CD4-positive, alpha-beta T cell (primary cell): ENCODE measurements at regions not wholly inside any gene's neighbourhood (a gene's known extent, or its start where the extent isn't known, plus 50 kb on each side); places are given as distances from the start of the nearest gene placed in this dataset.
"Not testable (repeated sequence)": the region's sequence is repeated elsewhere in the genome, so short reads cannot be mapped to it uniquely, and the experiment has no call there.

Experiments
- ATAC-seq: fragments of 200-7000 bp; cut with Tn5 transposase; one replicate; pipeline ENCODE4 v1.10.0; 2022; ENCODE audit warnings: mild to moderate bottlenecking; ENCODE audit not compliant: poor library complexity
- CTCF ChIA-PET: fragments of 350-600 bp; sonication (Branson Sonifier 250); formaldehyde crosslinking; loops from one replicate; lab custom pipeline; 2021; ENCODE audit warnings: antibody characterized with exemption, inconsistent platforms; lab: Charles Lee
- POLR2A ChIA-PET: fragments of 350-600 bp; sonication (Branson Sonifier 250); formaldehyde crosslinking; loops from one replicate; lab custom pipeline; 2021; ENCODE audit warnings: antibody characterized with exemption, inconsistent platforms; lab: Charles Lee
- DNase-seq, 14 experiments: peaks; one replicate each; pipeline ENCODE4 v3.0.0-alpha.2; 2013 to 2020; ENCODE audit warnings: mixed read lengths in 2 of 14
- H3K27ac ChIP-seq, 2 donors: one replicate each; pipeline versions ENCODE4 v1.5.1 to v1.7.0; 2013; ENCODE audit warnings: low read length in 2 of 2, low read depth in 1 of 2, mild to moderate bottlenecking in 1 of 2
- H3K27me3 ChIP-seq, 2 experiments: 1 replicate in 1 of 2; 2 replicates in 1 of 2; pipeline versions ENCODE4 v1.6.1 to v1.7.0; 2013; ENCODE audit warnings: low read length in 2 of 2, control low read depth in 1 of 2, mild to moderate bottlenecking in 1 of 2, moderate library complexity in 1 of 2; ENCODE audit not compliant: insufficient read depth in 2 of 2, control insufficient read depth in 1 of 2
- H3K36me3 ChIP-seq: one replicate; pipeline ENCODE4 v1.6.1; 2013; ENCODE audit warnings: low read length, control low read depth; ENCODE audit not compliant: insufficient read depth
- H3K4me1 ChIP-seq: one replicate; pipeline ENCODE4 v1.6.1; 2013; ENCODE audit warnings: low read length, control low read depth; ENCODE audit not compliant: insufficient read depth
- H3K4me3 ChIP-seq: one replicate; pipeline ENCODE4 v1.5.1; 2013; ENCODE audit warnings: mild to moderate bottlenecking, low read length, moderate library complexity
- H3K9me3 ChIP-seq, 2 experiments: 1 replicate in 1 of 2; 2 replicates in 1 of 2; pipeline versions ENCODE4 v1.6.1 to v1.7.0; 2013; ENCODE audit warnings: low read length in 2 of 2, mild to moderate bottlenecking in 2 of 2, control low read depth in 1 of 2, moderate library complexity in 1 of 2; ENCODE audit not compliant: control insufficient read depth in 1 of 2, insufficient read depth in 1 of 2
- H3K27ac Mint-ChIP-seq: one replicate; pipeline ENCODE4 v1.8.0; 2020; ENCODE audit warnings: mixed read lengths
- H3K27me3 Mint-ChIP-seq: one replicate; pipeline ENCODE4 v1.8.0; 2021; ENCODE audit warnings: mixed read lengths
- H3K36me3 Mint-ChIP-seq: one replicate; pipeline ENCODE4 v1.8.0; 2021; ENCODE audit warnings: low read depth, mixed read lengths
- H3K4me1 Mint-ChIP-seq: one replicate; pipeline ENCODE4 v1.8.0; 2021; ENCODE audit warnings: low read depth, mixed read lengths
- H3K4me3 Mint-ChIP-seq: one replicate; pipeline ENCODE4 v1.8.0; 2020; ENCODE audit warnings: mild to moderate bottlenecking, mixed read lengths
- H3K9me3 Mint-ChIP-seq: one replicate; pipeline ENCODE4 v1.8.0; 2020; ENCODE audit warnings: mixed read lengths
- intact Hi-C, 2 experiments: fragments of 100-400 bp; cut with DNase I in 1 of 2; cut with micrococcal nuclease in 1 of 2; formaldehyde crosslinking; loops; one replicate each; pipeline versions ENCODE4 v1.15.1 to v1.9.0; 2023 to 2025; cut with DNase I, micrococcal nuclease
- TF ChIP-seq, protein P1 (sequence below): fragments of 200-600 bp; IDR thresholded peaks from one replicate; pipeline ENCODE4 v1.8.0; 2022; ENCODE audit warnings: antibody characterized with exemption, mild to moderate bottlenecking

DNA sequence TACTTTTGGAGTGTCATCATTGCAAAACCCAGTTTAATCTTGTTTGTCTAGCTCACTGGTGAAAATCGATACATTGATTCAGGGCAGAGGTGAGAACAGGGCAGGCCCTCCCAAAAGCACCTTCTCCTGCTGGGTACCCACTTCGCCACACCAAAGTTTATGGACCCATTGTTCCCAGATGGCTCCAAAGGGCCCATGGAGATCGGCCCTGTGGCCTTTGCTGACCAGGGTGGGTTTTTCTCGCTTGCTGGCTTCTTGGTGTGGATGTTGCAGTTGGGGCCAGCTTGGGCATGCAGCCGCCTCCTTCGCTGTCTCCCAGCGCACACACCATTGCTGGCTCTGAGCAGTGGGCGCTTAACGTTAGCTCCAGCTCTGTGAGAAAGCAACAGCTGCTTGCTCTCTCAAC lies 178.1 kb upstream of the PDE10A start:
- DNase-seq (no peak), ATAC-seq (no peak)
- intact Hi-C loops = no loop called here
- TF ChIP-seq, protein P1, sequence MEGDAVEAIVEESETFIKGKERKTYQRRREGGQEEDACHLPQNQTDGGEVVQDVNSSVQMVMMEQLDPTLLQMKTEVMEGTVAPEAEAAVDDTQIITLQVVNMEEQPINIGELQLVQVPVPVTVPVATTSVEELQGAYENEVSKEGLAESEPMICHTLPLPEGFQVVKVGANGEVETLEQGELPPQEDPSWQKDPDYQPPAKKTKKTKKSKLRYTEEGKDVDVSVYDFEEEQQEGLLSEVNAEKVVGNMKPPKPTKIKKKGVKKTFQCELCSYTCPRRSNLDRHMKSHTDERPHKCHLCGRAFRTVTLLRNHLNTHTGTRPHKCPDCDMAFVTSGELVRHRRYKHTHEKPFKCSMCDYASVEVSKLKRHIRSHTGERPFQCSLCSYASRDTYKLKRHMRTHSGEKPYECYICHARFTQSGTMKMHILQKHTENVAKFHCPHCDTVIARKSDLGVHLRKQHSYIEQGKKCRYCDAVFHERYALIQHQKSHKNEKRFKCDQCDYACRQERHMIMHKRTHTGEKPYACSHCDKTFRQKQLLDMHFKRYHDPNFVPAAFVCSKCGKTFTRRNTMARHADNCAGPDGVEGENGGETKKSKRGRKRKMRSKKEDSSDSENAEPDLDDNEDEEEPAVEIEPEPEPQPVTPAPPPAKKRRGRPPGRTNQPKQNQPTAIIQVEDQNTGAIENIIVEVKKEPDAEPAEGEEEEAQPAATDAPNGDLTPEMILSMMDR = no peak
- H3K4me3 Mint-ChIP-seq = no peak overlapping the region
- no peak overlapping the region for H3K27ac Mint-ChIP-seq
- POLR2A ChIA-PET = no interaction called here
- H3K9me3 Mint-ChIP-seq = no peaks in the 10 kb centered on the region
- H3K36me3 Mint-ChIP-seq = no peaks in the 10 kb centered on the region
- H3K4me1 ChIP-seq = no peaks in the 10 kb centered on the region
- no peaks in the 10 kb centered on the region for H3K4me1 Mint-ChIP-seq
- no peaks in the 10 kb centered on the region for H3K36me3 ChIP-seq
- H3K9me3 ChIP-seq = peaks cover 0 to 11% of the 10 kb centered on the region in 2 experiments
- peaks cover 47% of the 10 kb centered on the region for H3K27me3 Mint-ChIP-seq
- H3K27ac ChIP-seq = no peak overlapping the region
- CTCF ChIA-PET = interaction anchor here (1.7 kb wide), 1 partner anchor 9 kb away, joined by 7 read pairs; no protein-coding TSS in a partner anchor
- H3K4me3 ChIP-seq = no peak overlapping the region
- peaks cover 25 to 27% of the 10 kb centered on the region in 2 experiments for H3K27me3 ChIP-seq

DNA sequence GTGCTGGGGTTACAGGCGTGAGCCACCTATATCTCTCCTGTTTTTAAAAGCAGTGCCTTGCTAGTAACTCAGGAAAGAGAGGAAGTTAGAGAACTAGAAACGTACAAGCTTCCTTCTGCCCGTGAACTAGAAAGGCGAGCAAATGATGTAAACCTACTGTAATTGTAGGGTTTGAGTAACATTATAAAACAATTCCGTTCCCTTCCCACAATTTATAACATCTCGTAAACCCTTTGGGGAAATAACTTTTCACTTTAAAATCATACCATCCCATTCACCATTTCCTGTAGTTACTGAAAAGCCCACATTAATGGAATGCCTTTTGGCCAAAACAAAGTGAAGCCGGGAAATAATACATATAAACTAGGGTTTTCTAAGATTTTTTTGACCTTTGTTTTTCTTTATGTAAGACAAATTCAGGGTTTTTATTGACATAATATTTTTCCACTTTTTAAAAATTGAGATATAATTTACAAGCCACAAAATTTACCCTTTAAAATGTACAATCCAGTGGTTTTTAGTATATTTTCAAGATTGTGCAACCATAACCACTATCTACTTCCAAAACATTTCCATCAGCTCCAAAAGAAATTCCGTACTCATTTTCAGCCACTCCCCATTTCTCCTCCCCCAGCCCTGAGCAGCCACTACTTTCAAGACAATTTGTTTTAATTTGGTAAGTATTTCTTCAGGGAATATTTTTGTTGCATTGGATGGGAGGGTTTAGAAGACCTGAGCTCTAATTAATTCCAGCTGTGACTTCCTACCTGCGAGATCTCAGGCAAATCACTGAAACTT lies 175.1 kb upstream of the PDE10A start:
- no peak overlapping the region for H3K4me3 ChIP-seq
- Mint-ChIP-seq H3K9me3 (no peaks in the 10 kb centered on the region), H3K4me3 (no peak overlapping the region), H3K36me3 (no peaks in the 10 kb centered on the region), H3K27ac (no peak overlapping the region), H3K27me3 (peaks cover 50% of the 10 kb centered on the region), H3K4me1 (no peaks in the 10 kb centered on the region)
- DNase-seq (no peak), ATAC-seq (no peak)
- peaks cover 17 to 20% of the 10 kb centered on the region in 2 experiments for H3K27me3 ChIP-seq
- ChIA-PET POLR2A (no interaction called here), CTCF (interaction anchor here (1.3 kb wide), 1 partner anchor 12 kb away, joined by 6 read pairs; no protein-coding TSS in a partner anchor)
- no peaks in the 10 kb centered on the region for H3K4me1 ChIP-seq
- H3K27ac ChIP-seq = no peak overlapping the region
- peaks cover 0 to 16% of the 10 kb centered on the region in 2 experiments for H3K9me3 ChIP-seq
- H3K36me3 ChIP-seq = no peaks in the 10 kb centered on the region
- intact Hi-C loops = no loop called here
- TF ChIP-seq, protein P1 = no peak

DNA sequence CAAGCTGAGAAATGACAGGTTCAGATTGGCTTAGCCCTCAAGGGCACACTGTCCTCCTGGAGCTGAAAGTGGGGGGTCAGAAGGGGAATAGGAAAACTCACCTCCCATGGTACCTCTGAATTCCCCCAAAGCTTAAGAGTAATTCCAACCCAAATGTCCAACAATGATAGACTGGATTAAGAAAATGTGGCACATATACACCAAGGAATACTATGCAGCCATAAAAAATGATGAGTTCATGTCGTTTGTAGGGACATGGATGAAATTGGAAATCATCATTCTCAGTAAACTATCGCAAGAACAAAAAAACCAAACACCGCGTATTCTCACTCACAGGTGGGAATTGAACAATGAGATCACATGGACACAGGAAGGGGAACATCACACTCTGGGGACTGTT lies 173.6 kb upstream of the PDE10A start:
- DNase-seq, H3K4me3 Mint-ChIP-seq, H3K36me3 Mint-ChIP-seq, H3K27ac Mint-ChIP-seq, H3K36me3 ChIP-seq, H3K27ac ChIP-seq, H3K4me1 ChIP-seq, H3K4me3 ChIP-seq, intact Hi-C loops, ATAC-seq, H3K9me3 Mint-ChIP-seq: not testable (repeated sequence)
- CTCF ChIA-PET = interaction anchor here (0.6 kb wide), 1 partner anchor 12 kb away, joined by 3 read pairs; no protein-coding TSS in a partner anchor
- H3K4me1 Mint-ChIP-seq = peaks cover 13% of the 10 kb centered on the region
- peaks cover 49% of the 10 kb centered on the region for H3K27me3 Mint-ChIP-seq
- Histone ChIP-seq H3K9me3 (peaks cover 0 to 16% of the 10 kb centered on the region in 2 experiments), H3K27me3 (peaks cover 13 to 22% of the 10 kb centered on the region in 2 experiments)
- POLR2A ChIA-PET = interaction anchor here (0.6 kb wide), 1 partner anchor 12 kb away, joined by 3 read pairs; no protein-coding TSS in a partner anchor
